Heart left ventricle (tissue), 16 donors: ENCODE measurements at regions not wholly inside any gene's neighbourhood (a gene's known extent, or its start where the extent isn't known, plus 50 kb on each side); places are given as distances from the start of the nearest gene placed in this dataset.

Experiments
- ATAC-seq, 4 donors: fragments of 200-7000 bp; cut with Tn5 transposase; one replicate each; pipeline ENCODE4 v1.9.1; 2020 to 2022; ENCODE audit warnings: moderate library complexity in 4 of 4, mild to moderate bottlenecking in 3 of 4, moderate number of reproducible peaks in 1 of 4
- DNase-seq, 5 donors: peaks; one replicate each; pipeline ENCODE4 v3.0.0-alpha.2; 2020
- H3K27ac ChIP-seq, 12 donors: fragments of 200-600 bp; sonication (generic) in 4 of 12; one replicate each; pipeline versions ENCODE4 v1.5.0 to v1.8.0; 2016 to 2022; ENCODE audit warnings: mild to moderate bottlenecking in 2 of 12
- H3K27me3 ChIP-seq, 9 donors: fragments of 200-600 bp; sonication (generic) in 2 of 9; one replicate each; pipeline versions ENCODE4 v1.5.1 to v1.8.0; 2016 to 2022; ENCODE audit warnings: mild to moderate bottlenecking in 3 of 9
- H3K36me3 ChIP-seq, 9 donors: fragments of 200-600 bp; sonication (generic) in 2 of 9; one replicate each; pipeline versions ENCODE4 v1.5.0 to v1.8.0; 2018 to 2022; ENCODE audit warnings: mild to moderate bottlenecking in 2 of 9
- H3K4me1 ChIP-seq, 12 donors: fragments of 200-600 bp; sonication (generic) in 4 of 12; one replicate each; pipeline versions ENCODE4 v1.5.0 to v1.8.0; 2016 to 2022; ENCODE audit warnings: mild to moderate bottlenecking in 3 of 12
- H3K4me3 ChIP-seq, 12 donors: fragments of 200-600 bp; sonication (generic) in 4 of 12; one replicate each; pipeline versions ENCODE4 v1.5.0 to v1.8.0; 2017 to 2022; ENCODE audit warnings: mild to moderate bottlenecking in 9 of 12, moderate library complexity in 4 of 12
- H3K9me3 ChIP-seq, 12 donors: fragments of 200-600 bp; sonication (generic) in 4 of 12; one replicate each; pipeline versions ENCODE4 v1.5.0 to v1.8.0; 2016 to 2022; ENCODE audit warnings: mild to moderate bottlenecking in 1 of 12
- CTCF ChIP-seq, 12 donors: fragments of 200-600 bp; sonication (generic) in 4 of 12; IDR thresholded peaks; one replicate each; pipeline versions ENCODE4 v1.5.0 to v1.8.0; 2018 to 2022; ENCODE audit warnings: antibody characterized with exemption in 12 of 12, mild to moderate bottlenecking in 5 of 12
- POLR2A ChIP-seq, 2 donors: fragments of 450-650 bp; IDR thresholded peaks; one replicate each; pipeline ENCODE4 v1.6.1; 2017; ENCODE audit warnings: antibody characterized with exemption in 2 of 2, mild to moderate bottlenecking in 2 of 2, moderate library complexity in 2 of 2
- WGBS, 4 donors: extraction: QIAGEN DNeasy Blood & Tissue Kit in 2 of 4; methylation state at CpG; one replicate each; pipeline versions ENCODE4 v1.1.5 to v1.1.7; 2013 to 2018; 5-methylcytosine and 5-hydroxymethylcytosine counted together
- intact Hi-C, 10 donors: fragments of 100-400 bp; cut with DNase I; formaldehyde crosslinking; loops; one replicate each; pipeline versions ENCODE4 v1.11.1 to v1.14.2; 2022
- donor health status: ischemic (EF 13 %, LVEDD 7.1; RV severe dilation, severe dysfunction).
- donor health status: healthy with polysubstance abuse.
- donor health status: DM: no; HTN: yes; CAD: no.
- donor health status: DM: no; HTN: no; CAD: no.
- donor health status: ischemic (EF 25% LVEDD 6.9; RV normal size, moderate dysfunction).
- donor health status: ischemic (EF 25% LVEDD 5.7; RV mildly dilated, moderate dysfunction).
- donor health status: healthy.
- donor health status: DM: yes; HTN: yes; CAD: no.
- donor health status: ischemic (EF 35%, LVEDD 5.7; RV mildly dilated, moderate dysfunction).
- donor health status: nonischemic (EF 11% LVEDD 7.7; RV severe dilation, severe dysfunction).
- donor health status: DM: yes; HTN: yes; CAD: no.
- donor health status: PGD.
- donor health status: ischemic (EF 29% LVEDD 5.4; RV normal size, mild dysfunction).
- donor health status: nonischemic (EF 23%, LVEDD 6.1; RV moderate dilation, normal function).

GRCh38 chr1:188904201-188904600 lies 1573.5 kb downstream of the BRINP3 start:
- intact Hi-C loops, result no loop called here
- H3K36me3 ChIP-seq, result no peaks in the 10 kb centered on the region
- H3K9me3 ChIP-seq, result no peaks in the 10 kb centered on the region
- no peak for TF ChIP-seq CTCF (IDR thresholded peaks at IDR 0.05)
- TF ChIP-seq POLR2A (IDR thresholded peaks at IDR 0.05), result no peak
- no peaks in the 10 kb centered on the region for H3K4me1 ChIP-seq
- no peak for DNase-seq
- WGBS, 4 donors, result 48 to 62% (median 54%) methylated on average over 2 of the region's 2 CpGs
- no peaks in the 10 kb centered on the region for H3K27me3 ChIP-seq
- H3K4me3 ChIP-seq, result no peak overlapping the region
- H3K27ac ChIP-seq, result no peak overlapping the region
- no peak for ATAC-seq

GRCh38 chr1:188906921-188907641 lies 1570.6 kb downstream of the BRINP3 start:
- WGBS, 4 donors, result 77 to 87% (median 83%) methylated on average over 10 of the region's 10 CpGs
- Histone ChIP-seq H3K9me3 (peaks cover 0 to 4% (median 0%) of the 10 kb centered on the region in 12 donors), H3K27me3 (no peaks in the 10 kb centered on the region), H3K27ac (no peak overlapping the region), H3K36me3 (no peaks in the 10 kb centered on the region), H3K4me3 (no peak overlapping the region), H3K4me1 (no peaks in the 10 kb centered on the region)
- ATAC-seq (no peak), DNase-seq (no peak)
- TF ChIP-seq CTCF (IDR thresholded peaks at IDR 0.05) (no peak), POLR2A (IDR thresholded peaks at IDR 0.05) (no peak)
- intact Hi-C loops, result no loop called here

GRCh38 chr1:188930382-188930781 lies 1547.3 kb downstream of the BRINP3 start:
- TF ChIP-seq CTCF (IDR thresholded peaks at IDR 0.05) (no peak), POLR2A (IDR thresholded peaks at IDR 0.05) (no peak)
- Histone ChIP-seq H3K27ac (no peak overlapping the region), H3K4me3 (no peak overlapping the region), H3K36me3 (no peaks in the 10 kb centered on the region), H3K9me3 (no peaks in the 10 kb centered on the region), H3K4me1 (no peaks in the 10 kb centered on the region), H3K27me3 (no peaks in the 10 kb centered on the region)
- ATAC-seq (no peak), DNase-seq (no peak)
- WGBS, 4 donors, result 81 to 92% (median 88%) methylated on average over 3 of the region's 3 CpGs
- intact Hi-C loops, result no loop called here

GRCh38 chr1:188931506-188931905 lies 1546.2 kb downstream of the BRINP3 start:
- ATAC-seq (no peak), DNase-seq (no peak)
- WGBS, 4 donors, result 74 to 85% (median 79%) methylated on average over 1 of the region's 1 CpG
- TF ChIP-seq CTCF (IDR thresholded peaks at IDR 0.05), result no peak
- no peak for TF ChIP-seq POLR2A (IDR thresholded peaks at IDR 0.05)
- intact Hi-C loops, result no loop called here
- Histone ChIP-seq H3K27ac (no peak overlapping the region), H3K27me3 (no peaks in the 10 kb centered on the region), H3K4me1 (no peaks in the 10 kb centered on the region), H3K4me3 (no peak overlapping the region), H3K36me3 (no peaks in the 10 kb centered on the region), H3K9me3 (no peaks in the 10 kb centered on the region)
